Mammary epithelial cell (primary cell): ENCODE measurements at regions not wholly inside any gene's neighbourhood (a gene's known extent, or its start where the extent isn't known, plus 50 kb on each side); places are given as distances from the start of the nearest gene placed in this dataset.

Experiments used
- EZH2 ChIP-seq: IDR thresholded peaks from 2 replicates; pipeline ENCODE4 v1.6.1; 2012; ENCODE audit warnings: low read length, inconsistent platforms, borderline replicate concordance
- TF ChIP-seq, protein P1 (sequence below), 2 donors: IDR thresholded peaks in 1 of 2; conservative IDR thresholded peaks in 1 of 2; 2 replicates each; pipeline ENCODE4 v1.5.1; 2011 to 2012; ENCODE audit warnings: inconsistent platforms in 2 of 2, low read length in 2 of 2, mild to moderate bottlenecking in 2 of 2, control low read depth in 1 of 2, low read depth in 1 of 2; ENCODE audit not compliant: insufficient read depth in 1 of 2; ENCODE audit errors: extremely low read depth in 1 of 2

DNA sequence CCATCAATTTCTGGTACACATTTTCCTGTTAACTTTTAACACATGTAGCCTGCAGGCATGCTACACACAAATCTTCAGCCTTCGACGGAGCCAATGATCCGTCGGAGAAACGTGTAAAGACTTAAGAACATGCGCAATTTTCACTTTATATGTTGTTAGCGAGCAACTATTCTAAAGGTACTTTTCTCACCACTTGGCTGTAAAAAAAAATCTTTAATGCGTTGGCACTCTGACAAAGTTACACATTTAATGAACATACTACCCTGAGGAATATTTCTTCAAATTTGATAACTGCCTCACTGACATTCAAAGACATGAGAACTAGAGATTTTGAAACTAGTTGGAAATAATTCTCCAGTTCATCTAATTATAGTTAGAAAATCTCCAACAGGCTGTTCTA, 507.5 kb upstream of the SALL1 start:
- TF ChIP-seq, protein P1, sequence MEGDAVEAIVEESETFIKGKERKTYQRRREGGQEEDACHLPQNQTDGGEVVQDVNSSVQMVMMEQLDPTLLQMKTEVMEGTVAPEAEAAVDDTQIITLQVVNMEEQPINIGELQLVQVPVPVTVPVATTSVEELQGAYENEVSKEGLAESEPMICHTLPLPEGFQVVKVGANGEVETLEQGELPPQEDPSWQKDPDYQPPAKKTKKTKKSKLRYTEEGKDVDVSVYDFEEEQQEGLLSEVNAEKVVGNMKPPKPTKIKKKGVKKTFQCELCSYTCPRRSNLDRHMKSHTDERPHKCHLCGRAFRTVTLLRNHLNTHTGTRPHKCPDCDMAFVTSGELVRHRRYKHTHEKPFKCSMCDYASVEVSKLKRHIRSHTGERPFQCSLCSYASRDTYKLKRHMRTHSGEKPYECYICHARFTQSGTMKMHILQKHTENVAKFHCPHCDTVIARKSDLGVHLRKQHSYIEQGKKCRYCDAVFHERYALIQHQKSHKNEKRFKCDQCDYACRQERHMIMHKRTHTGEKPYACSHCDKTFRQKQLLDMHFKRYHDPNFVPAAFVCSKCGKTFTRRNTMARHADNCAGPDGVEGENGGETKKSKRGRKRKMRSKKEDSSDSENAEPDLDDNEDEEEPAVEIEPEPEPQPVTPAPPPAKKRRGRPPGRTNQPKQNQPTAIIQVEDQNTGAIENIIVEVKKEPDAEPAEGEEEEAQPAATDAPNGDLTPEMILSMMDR (conservative IDR thresholded peaks at IDR 0.05 in 1 of 2, IDR thresholded peaks at IDR 0.05 in 1 of 2; ENCODE audit: extremely low read depth in 1 of 2, insufficient read depth in 1 of 2, low read depth in 1 of 2, low read length in 2 of 2) = no peak
- no peak for TF ChIP-seq EZH2
